Fibroblast of lung (primary cell): ENCODE measurements at regions not wholly inside any gene's neighbourhood (a gene's known extent, or its start where the extent isn't known, plus 50 kb on each side); places are given as distances from the start of the nearest gene placed in this dataset.

Source experiments
- EZH2 ChIP-seq: IDR thresholded peaks from 2 replicates; pipeline ENCODE4 v1.5.1; 2012; ENCODE audit warnings: low read length, control low read depth, mild to moderate bottlenecking; ENCODE audit errors: missing control alignments
- TF ChIP-seq, protein P1 (sequence below), 2 donors: IDR thresholded peaks in 1 of 2; conservative IDR thresholded peaks in 1 of 2; 1 replicate in 1 of 2; 2 replicates in 1 of 2; pipeline ENCODE4 v1.5.1; 2011 to 2012; ENCODE audit warnings: low read length in 2 of 2, control low read depth in 1 of 2, inconsistent platforms in 1 of 2, low read depth in 1 of 2, mild to moderate bottlenecking in 1 of 2

DNA sequence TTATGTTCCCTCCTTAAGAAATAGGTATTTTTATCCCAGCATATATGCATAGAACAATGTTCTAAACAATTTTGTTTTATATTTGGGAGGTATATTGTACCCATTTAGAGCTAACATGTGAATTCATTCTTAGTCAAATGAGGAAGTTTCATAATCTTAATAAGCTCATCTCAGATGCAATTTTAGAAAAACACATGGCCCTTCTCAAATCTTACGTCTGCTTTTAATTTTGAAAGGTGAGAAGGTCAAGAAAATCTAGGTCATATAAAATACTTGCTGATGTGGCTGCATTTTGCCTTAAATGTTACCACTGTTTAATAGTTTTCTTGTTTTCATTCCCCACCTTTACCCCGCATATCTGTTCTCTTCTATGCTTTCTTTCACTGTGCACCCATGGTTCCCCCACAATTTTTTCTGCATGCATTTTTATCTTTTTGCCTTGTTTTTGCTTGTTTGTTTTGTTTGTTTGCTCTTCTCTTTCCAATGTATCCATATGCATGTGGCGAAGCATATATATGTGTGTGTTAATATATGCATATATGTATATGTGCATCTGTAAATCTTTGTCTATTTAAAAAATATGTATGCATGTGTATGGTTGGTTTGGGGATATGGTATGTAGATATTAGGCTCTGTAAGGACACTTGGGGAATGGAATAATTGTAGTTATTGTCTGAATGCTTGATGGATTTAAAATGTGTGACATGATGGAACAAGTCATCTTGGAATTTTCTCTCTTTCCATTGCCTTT is 317.1 kb downstream of the BCAT1 start:
- no peak for TF ChIP-seq EZH2
- TF ChIP-seq, protein P1, sequence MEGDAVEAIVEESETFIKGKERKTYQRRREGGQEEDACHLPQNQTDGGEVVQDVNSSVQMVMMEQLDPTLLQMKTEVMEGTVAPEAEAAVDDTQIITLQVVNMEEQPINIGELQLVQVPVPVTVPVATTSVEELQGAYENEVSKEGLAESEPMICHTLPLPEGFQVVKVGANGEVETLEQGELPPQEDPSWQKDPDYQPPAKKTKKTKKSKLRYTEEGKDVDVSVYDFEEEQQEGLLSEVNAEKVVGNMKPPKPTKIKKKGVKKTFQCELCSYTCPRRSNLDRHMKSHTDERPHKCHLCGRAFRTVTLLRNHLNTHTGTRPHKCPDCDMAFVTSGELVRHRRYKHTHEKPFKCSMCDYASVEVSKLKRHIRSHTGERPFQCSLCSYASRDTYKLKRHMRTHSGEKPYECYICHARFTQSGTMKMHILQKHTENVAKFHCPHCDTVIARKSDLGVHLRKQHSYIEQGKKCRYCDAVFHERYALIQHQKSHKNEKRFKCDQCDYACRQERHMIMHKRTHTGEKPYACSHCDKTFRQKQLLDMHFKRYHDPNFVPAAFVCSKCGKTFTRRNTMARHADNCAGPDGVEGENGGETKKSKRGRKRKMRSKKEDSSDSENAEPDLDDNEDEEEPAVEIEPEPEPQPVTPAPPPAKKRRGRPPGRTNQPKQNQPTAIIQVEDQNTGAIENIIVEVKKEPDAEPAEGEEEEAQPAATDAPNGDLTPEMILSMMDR (conservative IDR thresholded peaks at IDR 0.05 in 1 of 2, IDR thresholded peaks at IDR 0.05 in 1 of 2; ENCODE audit: low read depth in 1 of 2, low read length in 2 of 2) = no peak
